ENCODE measurements at regions not wholly inside any gene's neighbourhood (a gene's known extent, or its start where the extent isn't known, plus 50 kb on each side); places are given as distances from the start of the nearest gene placed in this dataset.

DNA sequence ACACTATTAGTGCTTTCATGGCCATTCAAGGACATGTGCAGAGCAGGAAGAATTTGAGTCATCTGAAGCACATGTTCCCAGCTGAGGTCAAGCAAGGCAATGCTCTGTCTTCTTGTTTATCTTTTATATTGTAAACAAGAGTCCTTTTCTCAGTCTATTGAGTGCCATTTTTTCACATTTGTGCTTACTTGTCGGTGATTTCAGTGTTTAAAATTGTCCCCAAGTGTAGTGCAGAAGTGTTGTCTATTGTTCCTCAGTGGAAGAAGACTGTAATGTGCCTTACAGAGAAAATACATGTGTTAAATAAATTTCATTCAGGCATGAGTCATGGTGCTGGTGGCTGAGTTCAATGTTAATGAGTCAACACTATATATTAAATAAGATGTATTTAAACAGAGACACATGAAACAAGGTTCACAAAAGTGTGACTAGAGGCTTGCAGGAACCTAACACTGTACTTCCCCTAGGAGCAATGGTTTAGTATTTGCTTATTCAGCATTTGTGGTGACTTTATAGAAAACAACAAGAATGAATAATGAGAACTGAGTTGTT, 391.1 kb downstream of the LRIG3 start:
- no peak overlapping the region; a peak in 1 of 4 replicates for H3K4me3 ChIP-seq (ENCODE audit: low read depth in 2 of 2, low read length in 1 of 2)

More for the DNA sequence above, 391.1 kb downstream of the LRIG3 start:
- H3K36me3 ChIP-seq (replicated peaks in 1 of 2; ENCODE audit: control insufficient read depth in 1 of 2, insufficient read depth in 2 of 2, low read length in 1 of 2), result no peaks in the 10 kb centered on the region
- POLR2A ChIA-PET, result no interaction called here
- peaks cover 0 to 10% of the 10 kb centered on the region in 2 experiments; a peak in 2 of 4 replicates for H3K4me1 ChIP-seq (ENCODE audit: control insufficient read depth in 1 of 2, insufficient read depth in 2 of 2, low read depth in 1 of 2, low read length in 1 of 2)
- 14% methylated on average over 1 of the region's 1 CpG for WGBS (ENCODE audit: low lambda C conversion rate)
- H3K27ac ChIP-seq (ENCODE audit: low read depth in 2 of 2, low read length in 1 of 2), result peak overlapping the region; percentile 73 to 95; a peak in 3 of 4 replicates
- H3K9ac ChIP-seq, result peak overlapping the region; percentile 45; the same call in 1 of the 2 replicates
- CTCF ChIA-PET, result interaction anchor here (1.1 to 1.8 kb wide), 2 partner anchors 11 to 621 kb away, joined by 3 to 4 read pairs; no protein-coding TSS in a partner anchor
- no peak for DNase-seq
- no peaks in the 10 kb centered on the region for H3K27me3 ChIP-seq (ENCODE audit: insufficient read depth)
- peaks cover 20% of the 10 kb centered on the region for H3F3A ChIP-seq (replicated peaks; ENCODE audit: insufficient read depth)
- peak overlapping the region; percentile 23; the same call in 1 of the 2 replicates for H3K4me2 ChIP-seq
- H3K9me3 ChIP-seq, result no peaks in the 10 kb centered on the region
- TF ChIP-seq, protein P1, sequence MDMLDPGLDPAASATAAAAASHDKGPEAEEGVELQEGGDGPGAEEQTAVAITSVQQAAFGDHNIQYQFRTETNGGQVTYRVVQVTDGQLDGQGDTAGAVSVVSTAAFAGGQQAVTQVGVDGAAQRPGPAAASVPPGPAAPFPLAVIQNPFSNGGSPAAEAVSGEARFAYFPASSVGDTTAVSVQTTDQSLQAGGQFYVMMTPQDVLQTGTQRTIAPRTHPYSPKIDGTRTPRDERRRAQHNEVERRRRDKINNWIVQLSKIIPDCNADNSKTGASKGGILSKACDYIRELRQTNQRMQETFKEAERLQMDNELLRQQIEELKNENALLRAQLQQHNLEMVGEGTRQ (IDR thresholded peaks at IDR 0.05; ENCODE audit: borderline replicate concordance, low read depth, low read length), result no peak
- TF ChIP-seq, protein P2, sequence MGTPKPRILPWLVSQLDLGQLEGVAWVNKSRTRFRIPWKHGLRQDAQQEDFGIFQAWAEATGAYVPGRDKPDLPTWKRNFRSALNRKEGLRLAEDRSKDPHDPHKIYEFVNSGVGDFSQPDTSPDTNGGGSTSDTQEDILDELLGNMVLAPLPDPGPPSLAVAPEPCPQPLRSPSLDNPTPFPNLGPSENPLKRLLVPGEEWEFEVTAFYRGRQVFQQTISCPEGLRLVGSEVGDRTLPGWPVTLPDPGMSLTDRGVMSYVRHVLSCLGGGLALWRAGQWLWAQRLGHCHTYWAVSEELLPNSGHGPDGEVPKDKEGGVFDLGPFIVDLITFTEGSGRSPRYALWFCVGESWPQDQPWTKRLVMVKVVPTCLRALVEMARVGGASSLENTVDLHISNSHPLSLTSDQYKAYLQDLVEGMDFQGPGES (IDR thresholded peaks at IDR 0.05; ENCODE audit: low read depth, low read length), result no peak
- TF ChIP-seq, protein P3, sequence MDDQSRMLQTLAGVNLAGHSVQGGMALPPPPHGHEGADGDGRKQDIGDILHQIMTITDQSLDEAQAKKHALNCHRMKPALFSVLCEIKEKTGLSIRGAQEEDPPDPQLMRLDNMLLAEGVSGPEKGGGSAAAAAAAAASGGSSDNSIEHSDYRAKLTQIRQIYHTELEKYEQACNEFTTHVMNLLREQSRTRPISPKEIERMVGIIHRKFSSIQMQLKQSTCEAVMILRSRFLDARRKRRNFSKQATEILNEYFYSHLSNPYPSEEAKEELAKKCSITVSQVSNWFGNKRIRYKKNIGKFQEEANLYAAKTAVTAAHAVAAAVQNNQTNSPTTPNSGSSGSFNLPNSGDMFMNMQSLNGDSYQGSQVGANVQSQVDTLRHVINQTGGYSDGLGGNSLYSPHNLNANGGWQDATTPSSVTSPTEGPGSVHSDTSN (IDR thresholded peaks at IDR 0.05), result no peak
- TF ChIP-seq FOSL2 (IDR thresholded peaks at IDR 0.05; ENCODE audit: borderline replicate concordance, low read depth), result peak; percentile 4; the same call in 1 of the 2 replicates
- TF ChIP-seq RXRA (IDR thresholded peaks at IDR 0.05; ENCODE audit: borderline replicate concordance, low read depth), result no peak
- no peak for TF ChIP-seq ELF1 (IDR thresholded peaks at IDR 0.05)
- TF ChIP-seq TAF1 (IDR thresholded peaks at IDR 0.05; ENCODE audit: borderline replicate concordance, low read depth, low read length), result no peak
- TF ChIP-seq TCF12 (IDR thresholded peaks at IDR 0.05), result 0 out of 2 replicates have a peak, but pooled peaks have one; percentile 36
- TF ChIP-seq SMC3 (IDR thresholded peaks at IDR 0.05; ENCODE audit: low read depth, low read length), result no peak
- TF ChIP-seq, protein P4, sequence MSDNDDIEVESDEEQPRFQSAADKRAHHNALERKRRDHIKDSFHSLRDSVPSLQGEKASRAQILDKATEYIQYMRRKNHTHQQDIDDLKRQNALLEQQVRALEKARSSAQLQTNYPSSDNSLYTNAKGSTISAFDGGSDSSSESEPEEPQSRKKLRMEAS (IDR thresholded peaks at IDR 0.05; ENCODE audit: low read depth), result peak; percentile 34; the same call in 1 of the 2 replicates
- no peak for TF ChIP-seq EZH2phosphoT487 (IDR thresholded peaks at IDR 0.05; ENCODE audit: borderline replicate concordance, low read depth)
- no peak for TF ChIP-seq SIN3A (IDR thresholded peaks at IDR 0.05; ENCODE audit: borderline replicate concordance, low read depth, low read length)
- no peak for TF ChIP-seq MXI1 (IDR thresholded peaks at IDR 0.05; ENCODE audit: low read depth, low read length)
- TF ChIP-seq JUND (IDR thresholded peaks at IDR 0.05), result peak; percentile 54; the same call in 1 of the 2 replicates
- no peaks in the 10 kb centered on the region for H3K9me2 ChIP-seq
- no peaks in the 10 kb centered on the region for H3K79me2 ChIP-seq (ENCODE audit: insufficient read depth)
- no peak overlapping the region for H2AFZ ChIP-seq (ENCODE audit: low read depth)
- no peaks in the 10 kb centered on the region for H4K20me1 ChIP-seq (ENCODE audit: insufficient read depth)
